HepG2 (cell line): ENCODE measurements at regions not wholly inside any gene's neighbourhood (a gene's known extent, or its start where the extent isn't known, plus 50 kb on each side); places are given as distances from the start of the nearest gene placed in this dataset.

Source experiments
- CEBPB ChIP-seq: IDR thresholded peaks from 2 replicates; pipeline ENCODE4 v1.6.1; 2011; ENCODE audit warnings: low read depth, low read length, improper control_type of control experiment, borderline replicate concordance
- EZH2 ChIP-seq: conservative IDR thresholded peaks from 2 replicates; pipeline ENCODE4 v1.6.1; 2012; ENCODE audit warnings: mild to moderate bottlenecking, low read depth, low read length, moderate library complexity
- NFKBIZ ChIP-seq: IDR thresholded peaks from 2 replicates; pipeline ENCODE4 v1.6.1; 2018; ENCODE audit warnings: missing genetic modification reagents, missing compliant biosample characterization
- NR2F2 ChIP-seq: IDR thresholded peaks from 2 replicates; pipeline ENCODE4 v1.6.1; 2012; ENCODE audit warnings: low read depth, inconsistent platforms, borderline replicate concordance
- PHB2 ChIP-seq: fragments of 450-650 bp; IDR thresholded peaks from 2 replicates; pipeline ENCODE4 v1.6.1; 2018; ENCODE audit not compliant: partially characterized antibody
- PPARG ChIP-seq: conservative IDR thresholded peaks from 2 replicates; pipeline ENCODE4 v1.6.1; 2016; ENCODE audit warnings: missing biosample characterization, missing genetic modification reagents
- RFX5 ChIP-seq: IDR thresholded peaks from 2 replicates; pipeline ENCODE4 v1.6.1; 2011; ENCODE audit warnings: low read depth, low read length, improper control_type of control experiment
- SMARCC2 ChIP-seq: fragments of 450-650 bp; IDR thresholded peaks from 2 replicates; pipeline ENCODE4 v1.6.1; 2017; ENCODE audit warnings: antibody characterized with exemption, mild to moderate bottlenecking
- TAF1 ChIP-seq: sonication (generic); formaldehyde crosslinking; IDR thresholded peaks from 2 replicates; pipeline ENCODE4 v1.4.0; 2020; ENCODE audit warnings: missing genetic modification reagents
- ZNF207 ChIP-seq: fragments of 450-650 bp; IDR thresholded peaks from 2 replicates; pipeline ENCODE4 v1.6.1; 2016; ENCODE audit warnings: antibody characterized with exemption, borderline replicate concordance
- TF ChIP-seq, protein P1 (sequence below): sonication (generic); formaldehyde crosslinking; IDR thresholded peaks from 2 replicates; pipeline ENCODE4 v1.4.0; 2020; ENCODE audit warnings: missing genetic modification reagents, borderline replicate concordance
- TF ChIP-seq, protein P2 (sequence below): sonication (generic); IDR thresholded peaks from 2 replicates; pipeline ENCODE4 v1.6.1; 2016; ENCODE audit warnings: low read depth, borderline replicate concordance
- TF ChIP-seq, protein P3 (sequence below): sonication (generic); formaldehyde crosslinking; IDR thresholded peaks from 2 replicates; pipeline ENCODE4 v1.5.1; 2020; ENCODE audit warnings: missing genetic modification reagents, mild to moderate bottlenecking, borderline replicate concordance
- TF ChIP-seq, protein P4 (sequence below): sonication (generic); formaldehyde crosslinking; IDR thresholded peaks from 2 replicates; pipeline ENCODE4 v1.5.0; 2020; ENCODE audit warnings: mild to moderate bottlenecking, missing genetic modification reagents, moderate library complexity

DNA sequence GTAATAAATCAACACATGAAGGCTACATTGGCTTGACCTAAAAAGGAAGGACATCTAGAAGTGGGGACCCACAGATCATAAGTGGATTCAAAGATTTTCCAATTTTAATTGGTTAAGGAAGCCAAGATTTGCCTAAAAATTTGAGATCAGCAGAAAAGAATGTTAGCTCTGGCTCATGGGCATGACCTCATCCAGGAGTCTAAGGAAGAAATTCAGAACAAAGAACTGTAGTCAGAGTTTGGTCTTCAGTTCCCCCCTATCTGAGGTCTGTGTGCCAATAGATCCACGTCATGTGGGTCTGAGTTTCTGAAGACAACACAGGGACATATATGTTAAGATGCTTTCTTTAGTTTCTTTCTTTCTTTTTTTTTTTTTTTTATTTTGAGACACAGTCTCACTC is 648.8 kb upstream of the SPRY2 start:
- TF ChIP-seq, protein P1, sequence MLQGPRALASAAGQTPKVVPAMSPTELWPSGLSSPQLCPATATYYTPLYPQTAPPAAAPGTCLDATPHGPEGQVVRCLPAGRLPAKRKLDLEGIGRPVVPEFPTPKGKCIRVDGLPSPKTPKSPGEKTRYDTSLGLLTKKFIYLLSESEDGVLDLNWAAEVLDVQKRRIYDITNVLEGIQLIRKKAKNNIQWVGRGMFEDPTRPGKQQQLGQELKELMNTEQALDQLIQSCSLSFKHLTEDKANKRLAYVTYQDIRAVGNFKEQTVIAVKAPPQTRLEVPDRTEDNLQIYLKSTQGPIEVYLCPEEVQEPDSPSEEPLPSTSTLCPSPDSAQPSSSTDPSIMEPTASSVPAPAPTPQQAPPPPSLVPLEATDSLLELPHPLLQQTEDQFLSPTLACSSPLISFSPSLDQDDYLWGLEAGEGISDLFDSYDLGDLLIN = no peak
- TF ChIP-seq NFKBIZ (CRISPR knock-in tag) = no peak
- no peak for TF ChIP-seq ZNF207
- TF ChIP-seq, protein P2, sequence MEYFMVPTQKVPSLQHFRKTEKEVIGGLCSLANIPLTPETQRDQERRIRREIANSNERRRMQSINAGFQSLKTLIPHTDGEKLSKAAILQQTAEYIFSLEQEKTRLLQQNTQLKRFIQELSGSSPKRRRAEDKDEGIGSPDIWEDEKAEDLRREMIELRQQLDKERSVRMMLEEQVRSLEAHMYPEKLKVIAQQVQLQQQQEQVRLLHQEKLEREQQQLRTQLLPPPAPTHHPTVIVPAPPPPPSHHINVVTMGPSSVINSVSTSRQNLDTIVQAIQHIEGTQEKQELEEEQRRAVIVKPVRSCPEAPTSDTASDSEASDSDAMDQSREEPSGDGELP = no peak
- TF ChIP-seq NR2F2 = no peak
- TF ChIP-seq RFX5 = no peak
- TF ChIP-seq TAF1 (CRISPR knock-in tag) = no peak
- no peak for TF ChIP-seq PPARG (CRISPR knock-in tag)
- TF ChIP-seq, protein P3, sequence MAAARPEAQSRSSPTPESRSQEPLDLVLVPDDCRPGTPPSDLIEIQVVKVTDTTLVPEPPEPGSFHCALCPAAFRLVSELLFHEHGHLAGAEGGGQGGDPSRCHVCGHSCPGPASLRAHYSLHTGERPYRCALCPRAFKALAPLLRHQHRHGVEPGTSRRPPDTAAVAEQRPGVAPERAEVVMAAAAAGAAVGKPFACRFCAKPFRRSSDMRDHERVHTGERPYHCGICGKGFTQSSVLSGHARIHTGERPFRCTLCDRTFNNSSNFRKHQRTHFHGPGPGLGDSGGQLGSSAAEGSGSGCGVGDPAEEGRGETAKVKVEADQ (CRISPR knock-in tag) = no peak
- no peak for TF ChIP-seq EZH2
- TF ChIP-seq, protein P4, sequence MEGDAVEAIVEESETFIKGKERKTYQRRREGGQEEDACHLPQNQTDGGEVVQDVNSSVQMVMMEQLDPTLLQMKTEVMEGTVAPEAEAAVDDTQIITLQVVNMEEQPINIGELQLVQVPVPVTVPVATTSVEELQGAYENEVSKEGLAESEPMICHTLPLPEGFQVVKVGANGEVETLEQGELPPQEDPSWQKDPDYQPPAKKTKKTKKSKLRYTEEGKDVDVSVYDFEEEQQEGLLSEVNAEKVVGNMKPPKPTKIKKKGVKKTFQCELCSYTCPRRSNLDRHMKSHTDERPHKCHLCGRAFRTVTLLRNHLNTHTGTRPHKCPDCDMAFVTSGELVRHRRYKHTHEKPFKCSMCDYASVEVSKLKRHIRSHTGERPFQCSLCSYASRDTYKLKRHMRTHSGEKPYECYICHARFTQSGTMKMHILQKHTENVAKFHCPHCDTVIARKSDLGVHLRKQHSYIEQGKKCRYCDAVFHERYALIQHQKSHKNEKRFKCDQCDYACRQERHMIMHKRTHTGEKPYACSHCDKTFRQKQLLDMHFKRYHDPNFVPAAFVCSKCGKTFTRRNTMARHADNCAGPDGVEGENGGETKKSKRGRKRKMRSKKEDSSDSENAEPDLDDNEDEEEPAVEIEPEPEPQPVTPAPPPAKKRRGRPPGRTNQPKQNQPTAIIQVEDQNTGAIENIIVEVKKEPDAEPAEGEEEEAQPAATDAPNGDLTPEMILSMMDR (CRISPR knock-in tag) = no peak
- TF ChIP-seq PHB2 = no peak
- TF ChIP-seq CEBPB = no peak
- no peak for TF ChIP-seq SMARCC2
